ENCODE measurements at regions not wholly inside any gene's neighbourhood (a gene's known extent, or its start where the extent isn't known, plus 50 kb on each side); places are given as distances from the start of the nearest gene placed in this dataset.

GRCh38 chr3:127071597-127072001, 88.7 kb downstream of the PLXNA1 start:
- no peaks in the 10 kb centered on the region for H4K20me1 ChIP-seq (replicated peaks; ENCODE audit: insufficient read depth)
- Mint-ChIP-seq H3K4me3 (no peak overlapping the region), H3K27me3 (ENCODE audit: insufficient read depth, low read depth, poor library complexity) (peaks cover 4% of the 10 kb centered on the region), H3K27ac (no peak overlapping the region), H3K9me3 (peaks cover 10% of the 10 kb centered on the region; the same call in 2 of the 3 replicates), H3K36me3 (ENCODE audit: low read depth) (no peaks in the 10 kb centered on the region), H3K4me1 (no peaks in the 10 kb centered on the region; the same call in 2 of the 3 replicates)
- H2AFZ ChIP-seq: no peak overlapping the region
- H3K27ac ChIP-seq (ENCODE audit: low read depth): no peak overlapping the region
- H3K36me3 ChIP-seq (ENCODE audit: insufficient read depth): no peaks in the 10 kb centered on the region
- H3K27me3 ChIP-seq (ENCODE audit: insufficient read depth): no peaks in the 10 kb centered on the region
- TF ChIP-seq JUNB (IDR thresholded peaks at IDR 0.05; ENCODE audit: unreplicated experiment) (no peak), ZNF331 (CRISPR knock-in tag; IDR thresholded peaks at IDR 0.05; ENCODE audit: low read depth) (no peak), ZNF462 (CRISPR knock-in tag; IDR thresholded peaks at IDR 0.05) (no peak), ZNF114 (CRISPR knock-in tag; IDR thresholded peaks at IDR 0.05) (no peak), NANOG (IDR thresholded peaks at IDR 0.05; ENCODE audit: borderline replicate concordance) (no peak)
- no peak overlapping the region for H3K4me3 ChIP-seq
- H3K4me2 ChIP-seq: no peak overlapping the region
- H3K79me2 ChIP-seq (replicated peaks; ENCODE audit: insufficient read depth): no peaks in the 10 kb centered on the region
- no peak for ATAC-seq
- no peaks in the 10 kb centered on the region for H3K4me1 ChIP-seq (ENCODE audit: insufficient read depth)
- H3F3A ChIP-seq (replicated peaks; ENCODE audit: low read depth): no peaks in the 10 kb centered on the region
- no peak for DNase-seq (ENCODE audit: low spot score)
- H3K9me2 ChIP-seq (ENCODE audit: insufficient read depth): no peaks in the 10 kb centered on the region

DNA sequence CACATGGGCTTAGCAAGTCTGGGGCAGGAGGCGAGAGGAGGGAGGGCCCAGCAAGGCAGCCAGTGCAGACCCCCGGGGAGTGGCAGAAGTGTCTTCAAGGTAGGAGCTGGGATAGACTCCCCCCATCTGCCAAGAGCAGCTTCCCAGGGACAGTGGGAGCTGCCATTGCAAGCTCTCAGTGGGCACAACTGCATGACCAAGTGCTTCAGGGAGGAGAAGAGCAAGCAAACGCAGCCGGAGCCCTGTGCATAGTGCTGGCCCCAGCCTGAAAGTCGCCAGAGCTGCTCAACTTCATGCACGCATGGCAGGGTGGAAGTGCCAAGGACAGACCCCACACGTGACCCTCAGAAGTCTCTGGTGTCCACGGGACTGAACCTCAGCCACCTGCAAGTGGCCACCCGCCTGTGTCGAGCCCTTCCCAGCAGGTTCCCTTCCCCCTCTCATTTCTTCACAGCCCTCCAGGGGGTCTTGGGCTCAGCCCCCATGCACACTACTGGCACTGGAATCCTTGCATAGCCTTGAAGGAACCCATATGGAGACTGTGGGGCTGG, 89.4 kb downstream of the PLXNA1 start:
- Histone ChIP-seq H3K36me3 (ENCODE audit: insufficient read depth) (no peaks in the 10 kb centered on the region), H3K4me2 (no peak overlapping the region), H3K9me2 (ENCODE audit: insufficient read depth) (no peaks in the 10 kb centered on the region), H3K4me3 (no peak overlapping the region), H4K20me1 (replicated peaks; ENCODE audit: insufficient read depth) (no peaks in the 10 kb centered on the region), H3K27ac (ENCODE audit: low read depth) (no peak overlapping the region), H3K4me1 (ENCODE audit: insufficient read depth) (no peaks in the 10 kb centered on the region), H3K27me3 (ENCODE audit: insufficient read depth) (no peaks in the 10 kb centered on the region), H2AFZ (no peak overlapping the region), H3F3A (replicated peaks; ENCODE audit: low read depth) (no peaks in the 10 kb centered on the region), H3K79me2 (replicated peaks; ENCODE audit: insufficient read depth) (no peaks in the 10 kb centered on the region)
- no peak for DNase-seq (ENCODE audit: low spot score)
- Mint-ChIP-seq H3K4me1 (no peaks in the 10 kb centered on the region; the same call in 2 of the 3 replicates), H3K9me3 (peaks cover 10% of the 10 kb centered on the region; the same call in 2 of the 3 replicates), H3K4me3 (no peak overlapping the region), H3K27me3 (ENCODE audit: insufficient read depth, low read depth, poor library complexity) (peaks cover 4% of the 10 kb centered on the region), H3K36me3 (ENCODE audit: low read depth) (no peaks in the 10 kb centered on the region), H3K27ac (no peak overlapping the region)
- ATAC-seq: no peak
- TF ChIP-seq CREB1 (CRISPR knock-in tag; IDR thresholded peaks at IDR 0.05; ENCODE audit: low read depth) (no peak), ZNF114 (CRISPR knock-in tag; IDR thresholded peaks at IDR 0.05) (no peak), CTCF (conservative IDR thresholded peaks at IDR 0.05; ENCODE audit: low read depth in 2 of 2) (no peak), ZNF331 (CRISPR knock-in tag; IDR thresholded peaks at IDR 0.05; ENCODE audit: low read depth) (no peak), NANOG (IDR thresholded peaks at IDR 0.05; ENCODE audit: borderline replicate concordance) (no peak), STAT1 (IDR thresholded peaks at IDR 0.05; ENCODE audit: unreplicated experiment) (no peak), EZH2phosphoT487 (IDR thresholded peaks at IDR 0.05; ENCODE audit: unreplicated experiment) (no peak)
- TF ChIP-seq, protein P1, sequence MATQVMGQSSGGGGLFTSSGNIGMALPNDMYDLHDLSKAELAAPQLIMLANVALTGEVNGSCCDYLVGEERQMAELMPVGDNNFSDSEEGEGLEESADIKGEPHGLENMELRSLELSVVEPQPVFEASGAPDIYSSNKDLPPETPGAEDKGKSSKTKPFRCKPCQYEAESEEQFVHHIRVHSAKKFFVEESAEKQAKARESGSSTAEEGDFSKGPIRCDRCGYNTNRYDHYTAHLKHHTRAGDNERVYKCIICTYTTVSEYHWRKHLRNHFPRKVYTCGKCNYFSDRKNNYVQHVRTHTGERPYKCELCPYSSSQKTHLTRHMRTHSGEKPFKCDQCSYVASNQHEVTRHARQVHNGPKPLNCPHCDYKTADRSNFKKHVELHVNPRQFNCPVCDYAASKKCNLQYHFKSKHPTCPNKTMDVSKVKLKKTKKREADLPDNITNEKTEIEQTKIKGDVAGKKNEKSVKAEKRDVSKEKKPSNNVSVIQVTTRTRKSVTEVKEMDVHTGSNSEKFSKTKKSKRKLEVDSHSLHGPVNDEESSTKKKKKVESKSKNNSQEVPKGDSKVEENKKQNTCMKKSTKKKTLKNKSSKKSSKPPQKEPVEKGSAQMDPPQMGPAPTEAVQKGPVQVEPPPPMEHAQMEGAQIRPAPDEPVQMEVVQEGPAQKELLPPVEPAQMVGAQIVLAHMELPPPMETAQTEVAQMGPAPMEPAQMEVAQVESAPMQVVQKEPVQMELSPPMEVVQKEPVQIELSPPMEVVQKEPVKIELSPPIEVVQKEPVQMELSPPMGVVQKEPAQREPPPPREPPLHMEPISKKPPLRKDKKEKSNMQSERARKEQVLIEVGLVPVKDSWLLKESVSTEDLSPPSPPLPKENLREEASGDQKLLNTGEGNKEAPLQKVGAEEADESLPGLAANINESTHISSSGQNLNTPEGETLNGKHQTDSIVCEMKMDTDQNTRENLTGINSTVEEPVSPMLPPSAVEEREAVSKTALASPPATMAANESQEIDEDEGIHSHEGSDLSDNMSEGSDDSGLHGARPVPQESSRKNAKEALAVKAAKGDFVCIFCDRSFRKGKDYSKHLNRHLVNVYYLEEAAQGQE (IDR thresholded peaks at IDR 0.05; ENCODE audit: unreplicated experiment): no peak

Data from GM23338 (cell line).